Osteoblast (primary cell): ENCODE measurements at regions not wholly inside any gene's neighbourhood (a gene's known extent, or its start where the extent isn't known, plus 50 kb on each side); places are given as distances from the start of the nearest gene placed in this dataset.

Experiments
- DNase-seq: peaks from one replicate; pipeline ENCODE4 v3.0.0; 2011; ENCODE audit warnings: low spot score, mixed read lengths; ENCODE audit not compliant: insufficient read length; ENCODE audit errors: missing footprints
- H2AFZ ChIP-seq: 2 replicates; pipeline ENCODE4 v1.6.0; 2011; ENCODE audit warnings: mild to moderate bottlenecking, low read length
- H3K27ac ChIP-seq: 2 replicates; pipeline ENCODE4 v1.5.1; 2011; ENCODE audit warnings: mild to moderate bottlenecking, low read depth, low read length, moderate library complexity
- H3K27me3 ChIP-seq: 2 replicates; pipeline ENCODE4 v1.6.0; 2012; ENCODE audit warnings: mild to moderate bottlenecking, control low read depth, inconsistent platforms, low read length, moderate library complexity; ENCODE audit not compliant: insufficient read depth
- H3K36me3 ChIP-seq: 2 replicates; pipeline ENCODE4 v1.5.1; 2011; ENCODE audit warnings: mild to moderate bottlenecking, low read length, control low read depth, moderate library complexity; ENCODE audit not compliant: insufficient read depth
- H3K4me1 ChIP-seq: 2 replicates; pipeline ENCODE4 v1.5.1; 2011; ENCODE audit warnings: mild to moderate bottlenecking, low read length, control low read depth, moderate library complexity; ENCODE audit not compliant: insufficient read depth
- H3K4me2 ChIP-seq: 2 replicates; pipeline ENCODE4 v1.6.0; 2011; ENCODE audit warnings: mild to moderate bottlenecking, low read length; ENCODE audit not compliant: insufficient read depth
- H3K4me3 ChIP-seq: fragments of 200-600 bp; sonication (generic); 3 replicates; pipeline ENCODE4 v1.5.1; 2012; ENCODE audit warnings: mild to moderate bottlenecking, low read length, inconsistent platforms; ENCODE audit not compliant: insufficient read depth
- H3K79me2 ChIP-seq: 2 replicates; pipeline ENCODE4 v1.6.0; 2012; ENCODE audit warnings: mild to moderate bottlenecking, low read length, control low read depth, inconsistent platforms; ENCODE audit not compliant: insufficient read depth
- H3K9me3 ChIP-seq: 2 replicates; pipeline ENCODE4 v1.5.1; 2011; ENCODE audit warnings: low read depth, low read length, control low read depth
- H4K20me1 ChIP-seq: 2 replicates; pipeline ENCODE4 v1.6.0; 2012; ENCODE audit warnings: mild to moderate bottlenecking, low read length, control low read depth; ENCODE audit not compliant: insufficient read depth
- TF ChIP-seq, protein P1 (sequence below): IDR thresholded peaks from 2 replicates; pipeline ENCODE4 v1.5.1; 2011; ENCODE audit warnings: mild to moderate bottlenecking, low read depth, low read length, moderate library complexity; ENCODE audit errors: extremely low read depth

DNA sequence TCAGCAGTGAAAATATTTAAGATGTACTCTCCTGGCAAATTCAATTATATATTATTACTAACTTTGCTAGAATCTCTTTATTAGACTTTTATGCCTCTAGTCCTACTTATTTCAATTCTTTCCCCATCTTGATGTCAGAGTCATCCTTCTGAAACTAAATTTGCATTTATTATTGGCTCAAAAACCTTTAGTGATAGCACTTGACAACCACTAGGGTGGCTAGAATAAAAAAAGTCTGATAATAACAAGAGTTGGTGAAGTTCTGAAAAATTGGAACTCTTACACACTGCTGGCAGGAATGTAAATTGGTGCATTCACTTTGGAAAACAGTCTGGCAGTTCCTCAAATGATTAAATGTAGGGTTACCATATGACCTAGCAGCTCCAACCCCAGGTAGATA, 73.8 kb downstream of the LSMEM1 start:
- no peaks in the 10 kb centered on the region for H3K4me1 ChIP-seq
- no peak for DNase-seq
- H3K4me2 ChIP-seq = no peak overlapping the region
- no peak overlapping the region for H3K4me3 ChIP-seq
- H3K27ac ChIP-seq = no peak overlapping the region
- no peaks in the 10 kb centered on the region for H4K20me1 ChIP-seq
- no peaks in the 10 kb centered on the region for H3K9me3 ChIP-seq
- H3K79me2 ChIP-seq = no peaks in the 10 kb centered on the region
- no peak overlapping the region for H2AFZ ChIP-seq
- no peaks in the 10 kb centered on the region for H3K27me3 ChIP-seq
- no peaks in the 10 kb centered on the region for H3K36me3 ChIP-seq
- TF ChIP-seq, protein P1, sequence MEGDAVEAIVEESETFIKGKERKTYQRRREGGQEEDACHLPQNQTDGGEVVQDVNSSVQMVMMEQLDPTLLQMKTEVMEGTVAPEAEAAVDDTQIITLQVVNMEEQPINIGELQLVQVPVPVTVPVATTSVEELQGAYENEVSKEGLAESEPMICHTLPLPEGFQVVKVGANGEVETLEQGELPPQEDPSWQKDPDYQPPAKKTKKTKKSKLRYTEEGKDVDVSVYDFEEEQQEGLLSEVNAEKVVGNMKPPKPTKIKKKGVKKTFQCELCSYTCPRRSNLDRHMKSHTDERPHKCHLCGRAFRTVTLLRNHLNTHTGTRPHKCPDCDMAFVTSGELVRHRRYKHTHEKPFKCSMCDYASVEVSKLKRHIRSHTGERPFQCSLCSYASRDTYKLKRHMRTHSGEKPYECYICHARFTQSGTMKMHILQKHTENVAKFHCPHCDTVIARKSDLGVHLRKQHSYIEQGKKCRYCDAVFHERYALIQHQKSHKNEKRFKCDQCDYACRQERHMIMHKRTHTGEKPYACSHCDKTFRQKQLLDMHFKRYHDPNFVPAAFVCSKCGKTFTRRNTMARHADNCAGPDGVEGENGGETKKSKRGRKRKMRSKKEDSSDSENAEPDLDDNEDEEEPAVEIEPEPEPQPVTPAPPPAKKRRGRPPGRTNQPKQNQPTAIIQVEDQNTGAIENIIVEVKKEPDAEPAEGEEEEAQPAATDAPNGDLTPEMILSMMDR = peak; percentile 35

DNA sequence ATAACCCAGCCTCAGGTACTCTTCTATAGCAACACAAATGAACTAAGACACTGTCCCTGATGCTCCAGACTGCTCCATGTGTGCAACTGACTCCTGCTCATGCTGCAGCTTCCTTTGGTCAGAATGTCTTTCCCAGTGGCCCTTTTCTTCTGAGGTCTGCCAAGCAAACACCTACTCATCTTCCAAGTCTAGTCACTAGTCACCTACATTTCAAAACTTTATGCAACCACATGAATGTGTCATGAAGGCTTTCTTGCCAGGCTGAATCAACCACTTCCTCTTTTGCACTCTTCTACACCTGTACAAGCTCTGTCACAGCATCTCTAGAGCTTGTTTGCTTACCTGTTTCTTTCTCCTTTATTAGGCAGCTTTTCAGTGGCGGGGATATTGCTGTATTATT, 75.8 kb downstream of the LSMEM1 start:
- DNase-seq = no peak
- no peaks in the 10 kb centered on the region for H3K9me3 ChIP-seq
- no peaks in the 10 kb centered on the region for H3K79me2 ChIP-seq
- H3K27me3 ChIP-seq = peaks cover 3% of the 10 kb centered on the region
- no peak overlapping the region for H3K4me2 ChIP-seq
- no peak overlapping the region for H2AFZ ChIP-seq
- TF ChIP-seq, protein P1 = no peak
- no peak overlapping the region for H3K4me3 ChIP-seq
- H3K27ac ChIP-seq = no peak overlapping the region
- H3K36me3 ChIP-seq = no peaks in the 10 kb centered on the region
- H4K20me1 ChIP-seq = no peaks in the 10 kb centered on the region
- no peaks in the 10 kb centered on the region for H3K4me1 ChIP-seq

DNA sequence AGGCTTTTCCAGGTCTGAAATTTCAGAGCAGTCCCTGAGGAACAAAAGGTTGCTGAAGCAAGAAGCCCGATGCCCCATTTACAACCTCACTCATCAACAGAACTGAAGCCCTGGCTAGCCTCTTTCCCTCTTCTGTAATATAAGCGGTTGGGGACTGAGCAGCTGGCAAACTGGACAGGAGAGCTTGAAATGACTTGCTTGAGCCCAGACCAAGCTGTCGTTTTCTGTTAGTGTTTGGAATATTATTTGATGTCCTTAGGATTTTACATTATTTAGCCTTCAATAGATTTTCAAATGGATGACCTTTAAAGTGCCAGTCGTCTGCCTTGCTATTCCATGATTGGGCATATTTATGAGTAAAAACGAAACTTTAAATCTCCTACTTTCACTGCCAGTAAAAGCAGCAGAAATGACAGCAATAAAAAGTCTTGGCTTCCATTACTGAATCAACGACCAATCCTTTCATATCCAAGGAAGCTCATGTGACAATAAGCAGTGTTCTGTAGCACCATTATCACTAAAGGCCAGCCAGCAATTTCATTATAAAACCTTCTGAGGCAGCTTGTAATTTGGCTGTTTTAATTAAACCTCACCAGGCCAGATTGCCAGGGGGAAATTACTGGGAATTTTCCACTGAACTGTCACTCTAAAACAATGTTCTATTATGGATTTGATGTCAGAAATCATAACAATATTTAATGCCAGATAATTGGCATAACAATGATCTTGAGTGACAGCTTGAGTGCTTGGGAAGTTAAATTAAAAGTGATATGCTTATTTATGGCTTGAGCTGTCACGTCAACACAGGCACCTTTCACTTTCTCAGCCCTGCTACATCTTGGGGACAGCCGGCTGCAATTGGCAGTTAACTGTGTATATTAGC, 85.9 kb downstream of the LSMEM1 start:
- TF ChIP-seq, protein P1 = no peak
- no peak for DNase-seq
- H2AFZ ChIP-seq = peak overlapping the region; percentile 81

DNA sequence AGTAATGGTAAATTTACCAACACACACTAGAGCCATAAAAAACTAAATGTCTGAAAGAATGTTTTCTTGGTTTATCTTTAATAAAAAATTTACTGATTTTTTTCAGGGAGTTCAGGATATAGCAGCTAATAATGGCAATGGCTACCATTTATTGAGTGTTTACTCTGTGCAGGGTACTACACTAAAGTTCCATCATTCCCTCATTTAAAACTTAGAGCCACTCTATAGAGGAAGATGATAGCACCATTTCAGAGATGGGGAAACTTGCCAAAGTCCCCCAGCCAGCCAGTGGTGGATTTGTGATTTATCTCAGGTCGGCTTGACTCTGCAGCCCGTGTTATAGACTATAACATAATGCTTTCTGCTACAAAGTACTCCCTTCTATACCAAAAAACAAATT, 86.6 kb downstream of the LSMEM1 start:
- Histone ChIP-seq H3K9me3 (no peaks in the 10 kb centered on the region), H3K4me1 (no peaks in the 10 kb centered on the region), H3K27me3 (no peaks in the 10 kb centered on the region), H2AFZ (no peak overlapping the region), H3K27ac (no peak overlapping the region), H3K4me2 (no peak overlapping the region), H3K79me2 (no peaks in the 10 kb centered on the region), H4K20me1 (no peaks in the 10 kb centered on the region), H3K4me3 (no peak overlapping the region), H3K36me3 (no peaks in the 10 kb centered on the region)
- DNase-seq = no peak
- TF ChIP-seq, protein P1 = no peak

More for the DNA sequence above, 85.9 kb downstream of the LSMEM1 start:
- no peaks in the 10 kb centered on the region for H3K79me2 ChIP-seq
- H3K27ac ChIP-seq = no peak overlapping the region
- peak overlapping the region; percentile 51 for H3K4me3 ChIP-seq
- H3K4me2 ChIP-seq = peak overlapping the region; percentile 81
- H3K36me3 ChIP-seq = no peaks in the 10 kb centered on the region
- H3K27me3 ChIP-seq = no peaks in the 10 kb centered on the region
- H3K9me3 ChIP-seq = no peaks in the 10 kb centered on the region
- H3K4me1 ChIP-seq = no peaks in the 10 kb centered on the region
- no peaks in the 10 kb centered on the region for H4K20me1 ChIP-seq
